GM06990 (cell line): ENCODE measurements at regions not wholly inside any gene's neighbourhood (a gene's known extent, or its start where the extent isn't known, plus 50 kb on each side); places are given as distances from the start of the nearest gene placed in this dataset.

Source experiments
- DNase-seq: peaks from one replicate; pipeline ENCODE4 v3.0.0-alpha.2; 2011; ENCODE audit not compliant: insufficient read length; ENCODE audit errors: extremely low read depth
- H3K27me3 ChIP-seq: replicated peaks from 2 replicates; pipeline ENCODE4 v1.6.0; 2011; ENCODE audit warnings: low read length; ENCODE audit not compliant: control insufficient read depth, insufficient read depth
- H3K36me3 ChIP-seq: 2 replicates; pipeline ENCODE4 v1.5.1; 2011; ENCODE audit warnings: low read length; ENCODE audit not compliant: control insufficient read depth, insufficient read depth
- H3K4me3 ChIP-seq: replicated peaks from 2 replicates; pipeline ENCODE4 v1.5.1; 2011; ENCODE audit warnings: low read depth, mild to moderate bottlenecking, control low read depth, low read length
- CTCF ChIP-seq: IDR thresholded peaks from 2 replicates; pipeline ENCODE4 v1.5.1; 2011; ENCODE audit warnings: low read length, control low read depth, mild to moderate bottlenecking, inconsistent platforms; ENCODE audit not compliant: insufficient read depth, poor library complexity, severe bottlenecking

- H3K4me3 ChIP-seq = no peak overlapping the region
- no peak for TF ChIP-seq CTCF
- H3K36me3 ChIP-seq = no peaks in the 10 kb centered on the region
- no peaks in the 10 kb centered on the region for H3K27me3 ChIP-seq
- DNase-seq = no peak
Observed at GRCh38 chr6:47149554-47149953, 107.4 kb upstream of the ADGRF1 start.

GRCh38 chr6:47149066-47149465 is 106.9 kb upstream of the ADGRF1 start:
- H3K36me3 ChIP-seq = no peaks in the 10 kb centered on the region
- H3K27me3 ChIP-seq = no peaks in the 10 kb centered on the region
- no peak for TF ChIP-seq CTCF
- H3K4me3 ChIP-seq = no peak overlapping the region
- DNase-seq = no peak

- no peak for TF ChIP-seq CTCF
- Histone ChIP-seq H3K4me3 (no peak overlapping the region), H3K27me3 (no peaks in the 10 kb centered on the region), H3K36me3 (no peaks in the 10 kb centered on the region)
- no peak for DNase-seq
Observed at GRCh38 chr6:47147836-47148344, 105.8 kb upstream of the ADGRF1 start.

GRCh38 chr6:47147175-47147727 is 105.1 kb upstream of the ADGRF1 start:
- H3K27me3 ChIP-seq = no peaks in the 10 kb centered on the region
- no peak overlapping the region for H3K4me3 ChIP-seq
- TF ChIP-seq CTCF = no peak
- no peak for DNase-seq
- H3K36me3 ChIP-seq = no peaks in the 10 kb centered on the region

GRCh38 chr6:47146431-47147174 is 104.5 kb upstream of the ADGRF1 start:
- TF ChIP-seq CTCF = no peak
- DNase-seq = no peak
- Histone ChIP-seq H3K36me3 (no peaks in the 10 kb centered on the region), H3K27me3 (no peaks in the 10 kb centered on the region), H3K4me3 (no peak overlapping the region)
